Uterus (tissue), 3 donors: ENCODE measurements at regions not wholly inside any gene's neighbourhood (a gene's known extent, or its start where the extent isn't known, plus 50 kb on each side); places are given as distances from the start of the nearest gene placed in this dataset.

Experiments
- DNase-seq, 2 donors: peaks; one replicate each; pipeline ENCODE4 v3.0.0-alpha.2; 2019 to 2020
- H3K27ac ChIP-seq, 2 donors: fragments of 200-600 bp; sonication (generic); 1 replicate in 1 of 2; 2 replicates in 1 of 2; pipeline ENCODE4 v1.5.1; 2016 to 2018
- H3K27me3 ChIP-seq, 2 donors: fragments of 200-600 bp; sonication (generic); one replicate each; pipeline ENCODE4 v1.5.1; 2018 to 2019; ENCODE audit warnings: control low read depth in 1 of 2
- H3K36me3 ChIP-seq, 2 donors: fragments of 200-600 bp; sonication (generic); one replicate each; pipeline ENCODE4 v1.5.1; 2019; ENCODE audit warnings: control low read depth in 1 of 2
- H3K4me1 ChIP-seq, 2 donors: fragments of 200-600 bp; sonication (generic); one replicate each; pipeline ENCODE4 v1.5.1; 2018 to 2019; ENCODE audit warnings: control low read depth in 1 of 2
- H3K4me3 ChIP-seq, 2 donors: fragments of 200-600 bp; sonication (generic); 1 replicate in 1 of 2; 2 replicates in 1 of 2; pipeline ENCODE4 v1.5.1; 2018 to 2019; ENCODE audit warnings: mild to moderate bottlenecking in 1 of 2
- H3K9me3 ChIP-seq, 2 donors: fragments of 200-600 bp; sonication (generic); one replicate each; pipeline ENCODE4 v1.5.1; 2019; ENCODE audit warnings: control low read depth in 1 of 2
- POLR2A ChIP-seq, 2 donors: fragments of 450-650 bp; IDR thresholded peaks; one replicate each; pipeline ENCODE4 v1.6.1; 2016; ENCODE audit warnings: antibody characterized with exemption in 2 of 2, mild to moderate bottlenecking in 1 of 2, moderate library complexity in 1 of 2
- intact Hi-C: fragments of 100-400 bp; cut with DNase I; formaldehyde crosslinking; loops from one replicate; pipeline ENCODE4 v1.15.1; 2023; ENCODE audit warnings: low total_unique reads
- TF ChIP-seq, protein P1 (sequence below), 4 experiments: fragments of 200-600 bp in 2 of 4; fragments of 450-650 bp in 2 of 4; sonication (generic) in 2 of 4; IDR thresholded peaks; one replicate each; pipeline ENCODE4 v1.5.1; 2016 to 2019; ENCODE audit warnings: antibody characterized with exemption in 4 of 4, mild to moderate bottlenecking in 2 of 4, moderate library complexity in 1 of 4
- donor health status: DM: yes; HTN: yes; CAD: no.

DNA sequence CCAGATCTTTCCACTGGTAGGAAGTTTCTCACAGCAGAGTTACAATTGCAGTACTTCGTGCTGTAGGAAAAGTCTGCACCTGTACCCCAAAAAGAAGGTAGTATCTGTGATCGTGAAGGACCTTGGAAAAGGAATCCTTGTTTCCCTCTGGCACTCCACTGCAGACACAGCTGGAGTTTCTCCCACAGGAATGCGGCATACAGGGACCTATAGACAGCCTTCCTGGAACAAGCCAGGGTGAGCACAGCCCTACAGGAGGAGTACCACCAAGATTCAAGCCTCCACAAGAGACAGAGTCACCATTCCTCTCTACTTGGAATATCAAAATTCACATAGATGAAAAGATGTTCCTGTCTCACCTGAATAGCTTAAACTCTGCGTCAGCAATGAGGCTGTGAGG is 372.4 kb downstream of the CMPK2 start:
- H3K4me1 ChIP-seq = no peaks in the 10 kb centered on the region
- no peaks in the 10 kb centered on the region for H3K9me3 ChIP-seq
- no peak overlapping the region for H3K4me3 ChIP-seq
- H3K27me3 ChIP-seq = no peaks in the 10 kb centered on the region
- no peak overlapping the region for H3K27ac ChIP-seq
- DNase-seq = no peak
- no peaks in the 10 kb centered on the region for H3K36me3 ChIP-seq
- intact Hi-C loops = no loop called here
- TF ChIP-seq, protein P1, sequence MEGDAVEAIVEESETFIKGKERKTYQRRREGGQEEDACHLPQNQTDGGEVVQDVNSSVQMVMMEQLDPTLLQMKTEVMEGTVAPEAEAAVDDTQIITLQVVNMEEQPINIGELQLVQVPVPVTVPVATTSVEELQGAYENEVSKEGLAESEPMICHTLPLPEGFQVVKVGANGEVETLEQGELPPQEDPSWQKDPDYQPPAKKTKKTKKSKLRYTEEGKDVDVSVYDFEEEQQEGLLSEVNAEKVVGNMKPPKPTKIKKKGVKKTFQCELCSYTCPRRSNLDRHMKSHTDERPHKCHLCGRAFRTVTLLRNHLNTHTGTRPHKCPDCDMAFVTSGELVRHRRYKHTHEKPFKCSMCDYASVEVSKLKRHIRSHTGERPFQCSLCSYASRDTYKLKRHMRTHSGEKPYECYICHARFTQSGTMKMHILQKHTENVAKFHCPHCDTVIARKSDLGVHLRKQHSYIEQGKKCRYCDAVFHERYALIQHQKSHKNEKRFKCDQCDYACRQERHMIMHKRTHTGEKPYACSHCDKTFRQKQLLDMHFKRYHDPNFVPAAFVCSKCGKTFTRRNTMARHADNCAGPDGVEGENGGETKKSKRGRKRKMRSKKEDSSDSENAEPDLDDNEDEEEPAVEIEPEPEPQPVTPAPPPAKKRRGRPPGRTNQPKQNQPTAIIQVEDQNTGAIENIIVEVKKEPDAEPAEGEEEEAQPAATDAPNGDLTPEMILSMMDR (IDR thresholded peaks at IDR 0.05) = no peak
- no peak for TF ChIP-seq POLR2A (IDR thresholded peaks at IDR 0.05)

DNA sequence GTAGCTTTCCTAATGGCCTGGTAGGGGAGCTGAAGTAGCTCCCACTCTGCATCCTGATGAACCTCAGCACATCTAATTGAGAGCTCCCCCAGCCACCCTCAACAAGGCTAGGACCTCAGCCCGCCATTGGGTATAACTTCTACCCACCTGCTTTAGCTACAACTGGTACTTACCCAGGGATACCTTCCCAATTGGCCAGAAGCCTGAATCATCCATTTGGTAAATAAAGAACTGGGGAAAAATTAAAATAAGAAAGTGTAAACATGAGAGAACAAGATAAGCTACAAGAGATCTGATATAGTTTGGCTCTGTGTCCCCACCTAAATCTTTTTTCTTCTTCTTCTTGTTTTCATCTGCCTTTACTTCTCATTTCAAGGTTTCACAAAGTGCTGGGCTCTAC is 372.0 kb downstream of the CMPK2 start:
- H3K9me3 ChIP-seq = no peaks in the 10 kb centered on the region
- TF ChIP-seq, protein P1 (IDR thresholded peaks at IDR 0.05) = no peak
- no peak for TF ChIP-seq POLR2A (IDR thresholded peaks at IDR 0.05)
- DNase-seq = no peak

DNA sequence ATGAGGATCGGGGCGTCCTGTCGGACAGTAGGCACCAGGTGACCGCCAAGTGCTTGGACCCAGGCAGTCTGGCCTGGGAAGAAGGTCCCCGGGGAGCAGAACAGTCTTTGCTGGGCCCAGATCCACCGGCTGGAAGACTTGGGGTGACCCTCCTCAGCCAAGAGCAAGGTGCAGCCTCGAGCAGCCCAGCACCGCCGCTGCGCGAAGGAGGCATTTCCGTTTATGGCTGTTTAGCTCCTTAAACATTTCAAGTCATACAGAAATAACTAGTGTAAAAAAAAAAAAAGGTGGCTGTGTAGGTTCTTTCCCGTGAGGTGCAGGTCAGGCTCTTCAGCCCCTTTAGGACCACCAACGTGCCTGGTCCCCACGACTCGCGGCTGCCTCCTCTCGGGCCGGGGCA is 370.2 kb downstream of the CMPK2 start:
- H3K27ac ChIP-seq = no peak overlapping the region
- H3K36me3 ChIP-seq = no peaks in the 10 kb centered on the region
- DNase-seq = no peak
- H3K27me3 ChIP-seq = no peaks in the 10 kb centered on the region
- intact Hi-C loops = no loop called here
- TF ChIP-seq, protein P1 (IDR thresholded peaks at IDR 0.05) = no peak
- no peak for TF ChIP-seq POLR2A (IDR thresholded peaks at IDR 0.05)
- H3K4me3 ChIP-seq = no peak overlapping the region
- no peaks in the 10 kb centered on the region for H3K9me3 ChIP-seq
- no peaks in the 10 kb centered on the region for H3K4me1 ChIP-seq

More for the DNA sequence above, 372.0 kb downstream of the CMPK2 start:
- Histone ChIP-seq H3K27me3 (no peaks in the 10 kb centered on the region), H3K4me3 (no peak overlapping the region), H3K27ac (no peak overlapping the region), H3K4me1 (no peaks in the 10 kb centered on the region), H3K36me3 (no peaks in the 10 kb centered on the region)
- intact Hi-C loops = no loop called here

DNA sequence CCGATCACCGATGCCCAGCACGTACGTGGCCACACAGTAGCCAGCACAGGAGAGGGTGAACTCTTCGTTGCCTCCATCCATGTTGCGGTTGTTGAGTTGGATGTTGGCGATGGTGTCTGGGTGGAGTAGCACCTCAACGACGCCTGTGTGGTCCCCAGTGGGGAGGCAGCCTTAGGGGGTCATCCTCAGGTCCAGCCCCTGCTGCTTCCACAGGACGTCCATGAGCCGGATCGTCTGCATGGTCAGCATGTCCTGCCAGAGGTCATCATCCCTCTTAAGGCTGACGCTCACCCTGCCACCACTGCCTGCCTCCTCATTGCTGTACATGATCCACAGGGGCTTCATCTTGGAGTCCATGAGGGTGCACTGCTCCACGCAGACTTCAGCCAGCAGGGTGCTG is 369.3 kb downstream of the CMPK2 start:
- no peaks in the 10 kb centered on the region for H3K36me3 ChIP-seq
- TF ChIP-seq, protein P1 (IDR thresholded peaks at IDR 0.05) = no peak
- TF ChIP-seq POLR2A (IDR thresholded peaks at IDR 0.05) = no peak
- H3K27me3 ChIP-seq = no peaks in the 10 kb centered on the region
- H3K4me1 ChIP-seq = no peaks in the 10 kb centered on the region
- H3K27ac ChIP-seq = no peak overlapping the region
- H3K4me3 ChIP-seq = no peak overlapping the region
- no peak for DNase-seq
- intact Hi-C loops = no loop called here
- H3K9me3 ChIP-seq = no peaks in the 10 kb centered on the region

DNA sequence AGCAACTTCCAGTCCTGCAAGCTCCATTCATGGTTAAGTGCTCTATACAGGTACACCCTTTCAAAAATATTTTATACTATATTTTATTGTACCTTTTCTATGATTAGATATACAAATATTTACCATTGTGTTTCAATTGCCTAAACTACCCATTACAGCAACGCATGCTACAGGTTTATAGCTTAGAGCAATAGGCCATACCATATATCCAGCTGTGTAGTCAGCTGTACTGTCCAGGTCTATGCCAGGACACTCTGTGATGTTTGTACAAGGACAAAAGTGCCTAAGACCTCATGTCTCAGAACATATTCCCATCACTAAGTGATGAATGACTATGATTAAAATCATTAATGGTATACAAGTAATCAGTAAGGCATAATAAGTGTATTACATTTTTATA is 368.7 kb downstream of the CMPK2 start:
- Histone ChIP-seq H3K4me3 (no peak overlapping the region), H3K27me3 (no peaks in the 10 kb centered on the region), H3K4me1 (no peaks in the 10 kb centered on the region), H3K9me3 (no peaks in the 10 kb centered on the region), H3K27ac (no peak overlapping the region), H3K36me3 (no peaks in the 10 kb centered on the region)
- DNase-seq = no peak
- TF ChIP-seq, protein P1 (IDR thresholded peaks at IDR 0.05) = no peak
- TF ChIP-seq POLR2A (IDR thresholded peaks at IDR 0.05) = no peak
- intact Hi-C loops = no loop called here
